H1 (cell line): ENCODE measurements at regions not wholly inside any gene's neighbourhood (a gene's known extent, or its start where the extent isn't known, plus 50 kb on each side); places are given as distances from the start of the nearest gene placed in this dataset.

ENCODE experiments used
- CBX8 ChIP-seq: fragments of 300-800, 300-1000 bp; sonication (generic); IDR thresholded peaks from 2 replicates; pipeline ENCODE4 v1.7.1; 2016; ENCODE audit warnings: low read depth, low read length, borderline replicate concordance
- EP300 ChIP-seq, 2 experiments: IDR thresholded peaks; 1 replicate in 1 of 2; 2 replicates in 1 of 2; pipeline ENCODE4 v1.6.1; 2011 to 2012; ENCODE audit warnings: low read depth in 2 of 2, low read length in 2 of 2, mild to moderate bottlenecking in 2 of 2, borderline replicate concordance in 1 of 2, inconsistent platforms in 1 of 2, moderate library complexity in 1 of 2
- KDM1A ChIP-seq: fragments of 200-600, 300-600 bp; sonication (generic); IDR thresholded peaks from 2 replicates; pipeline ENCODE4 v1.7.1; 2016; ENCODE audit warnings: mild to moderate bottlenecking, low read length, borderline replicate concordance
- MAX ChIP-seq: IDR thresholded peaks from 2 replicates; pipeline ENCODE4 v1.6.1; 2012; ENCODE audit warnings: inconsistent platforms
- PHF8 ChIP-seq: fragments of 200-600 bp; sonication (generic); conservative IDR thresholded peaks from 2 replicates; pipeline ENCODE4 v1.7.1; 2012; ENCODE audit warnings: low read depth, mild to moderate bottlenecking, inconsistent platforms, low read length, moderate library complexity
- SP4 ChIP-seq: IDR thresholded peaks from 2 replicates; pipeline ENCODE4 v1.6.1; 2012; ENCODE audit warnings: low read length, inconsistent platforms
- TAF1 ChIP-seq: IDR thresholded peaks from 2 replicates; pipeline ENCODE4 v1.6.1; 2011; ENCODE audit warnings: mild to moderate bottlenecking, low read depth, low read length

DNA sequence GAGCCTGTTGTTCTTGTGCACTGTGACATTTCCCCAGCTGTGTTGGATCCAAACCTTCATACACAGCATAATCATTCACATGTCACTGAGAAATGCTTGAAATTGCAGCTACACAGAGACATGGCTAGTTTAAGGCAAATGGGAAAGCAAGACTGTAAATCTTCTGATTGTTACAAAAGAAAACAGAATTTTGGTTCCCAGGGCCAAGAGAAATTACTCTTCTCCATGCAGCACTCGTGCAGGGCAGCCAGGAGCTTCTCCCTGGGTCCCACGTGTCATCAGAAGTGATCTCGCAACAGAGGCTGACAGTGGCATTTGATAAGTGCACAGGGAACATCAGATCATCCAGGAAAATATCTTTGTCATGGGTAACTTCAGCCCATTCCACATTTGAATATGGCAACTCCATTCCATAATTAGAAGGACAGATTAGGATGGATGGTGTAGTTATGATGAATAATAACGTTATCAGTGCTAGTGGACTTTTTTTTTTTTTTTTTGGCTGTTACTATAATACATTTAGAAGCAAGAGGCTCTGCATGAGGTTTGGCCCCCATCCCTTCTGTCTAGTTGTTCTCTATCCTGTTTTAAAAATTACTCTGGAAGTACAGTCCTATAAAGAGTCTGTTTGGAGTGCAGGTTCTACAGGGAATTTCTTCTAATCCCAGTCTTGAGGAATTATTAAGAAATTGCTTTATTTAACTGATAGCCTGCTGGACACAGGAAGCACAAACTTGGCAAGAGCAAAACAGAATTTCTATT, 571.0 kb upstream of the NOX3 start (continued):
- TF ChIP-seq MAX, result no peak
- TF ChIP-seq TAF1, result no peak
- TF ChIP-seq EP300 (IDR thresholded peaks at IDR 0.05; ENCODE audit: borderline replicate concordance in 1 of 2, low read depth in 2 of 2, low read length in 2 of 2), result no peak
- TF ChIP-seq SP4, result no peak
- no peak for TF ChIP-seq PHF8
- TF ChIP-seq KDM1A, result no peak
- no peak for TF ChIP-seq CBX8
- TF ChIP-seq, all 59 proteins: peak for 0
